ENCODE measurements at regions not wholly inside any gene's neighbourhood (a gene's known extent, or its start where the extent isn't known, plus 50 kb on each side); places are given as distances from the start of the nearest gene placed in this dataset.

DNA sequence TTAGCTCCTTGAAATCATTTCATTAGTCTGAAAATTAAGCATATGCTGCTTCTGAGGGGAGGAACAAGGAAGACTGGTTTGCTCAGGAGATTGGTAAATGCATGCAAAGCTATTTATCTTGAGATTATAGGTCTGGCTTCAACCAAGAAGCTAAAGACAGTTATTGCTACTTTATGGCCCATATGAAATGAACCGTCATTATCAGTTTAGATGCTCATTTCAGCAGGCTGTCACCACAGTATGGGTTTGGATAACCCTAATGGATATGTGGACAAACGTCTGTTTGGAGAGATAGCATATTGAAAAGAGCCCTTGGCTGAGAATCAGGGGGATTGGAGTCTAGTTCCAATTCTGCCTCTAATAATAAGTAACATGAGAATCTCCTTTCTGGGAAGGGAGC, 922.6 kb downstream of the TUSC7 start:
- Histone ChIP-seq H3K36me3 (no peaks in the 10 kb centered on the region), H3K27me3 (no peaks in the 10 kb centered on the region), H3K4me3 (no peak overlapping the region), H3K4me1 (peaks cover 0 to 18% (median 13%) of the 10 kb centered on the region in 4 donors), H3K27ac (no peak overlapping the region), H3K9me3 (no peaks in the 10 kb centered on the region)
- WGBS, 5 donors, result 49 to 69% (median 57%) methylated on average over 2 of the region's 2 CpGs
- DNase-seq, result no peak
- intact Hi-C loops (cut with DNase I; ENCODE audit: low total_unique reads), result no loop called here
- TF ChIP-seq CTCF (IDR thresholded peaks at IDR 0.05), result no peak
- TF ChIP-seq POLR2A (IDR thresholded peaks at IDR 0.05), result no peak
- no peak for TF ChIP-seq EP300 (IDR thresholded peaks at IDR 0.05)
- no peak for TF ChIP-seq POLR2AphosphoS5 (IDR thresholded peaks at IDR 0.05)

DNA sequence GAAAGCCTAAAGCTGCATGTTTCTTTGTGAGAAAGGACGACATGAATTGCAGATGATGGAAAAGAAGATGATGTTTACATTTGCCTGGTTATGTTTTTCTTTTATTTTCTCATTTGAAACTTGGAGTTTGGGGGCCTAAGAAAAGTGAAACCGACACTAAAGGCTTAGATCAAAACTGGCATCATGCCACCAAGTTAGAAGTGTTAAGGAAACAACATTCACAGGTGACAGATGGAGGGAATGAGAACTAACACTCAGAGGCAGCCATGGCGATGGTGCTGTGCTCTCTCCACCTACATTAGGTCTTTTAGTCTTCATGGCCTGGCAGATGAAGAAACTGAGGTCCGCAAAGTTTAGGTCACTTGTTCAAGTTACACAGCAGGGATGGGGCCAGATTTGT, 923.6 kb downstream of the TUSC7 start:
- Histone ChIP-seq H3K4me3 (no peak overlapping the region), H3K27me3 (no peaks in the 10 kb centered on the region), H3K9me3 (no peaks in the 10 kb centered on the region), H3K27ac (no peak overlapping the region), H3K36me3 (no peaks in the 10 kb centered on the region), H3K4me1 (peaks cover 0 to 18% (median 13%) of the 10 kb centered on the region in 4 donors)
- no peak for TF ChIP-seq POLR2A (IDR thresholded peaks at IDR 0.05)
- no peak for TF ChIP-seq POLR2AphosphoS5 (IDR thresholded peaks at IDR 0.05)
- no peak for TF ChIP-seq CTCF (IDR thresholded peaks at IDR 0.05)
- TF ChIP-seq EP300 (IDR thresholded peaks at IDR 0.05), result no peak
- 53 to 66% (median 59%) methylated on average over 4 of the region's 4 CpGs for WGBS, 5 donors
- no peak for DNase-seq
- intact Hi-C loops (cut with DNase I; ENCODE audit: low total_unique reads), result no loop called here

- H3K4me1 ChIP-seq, result no peaks in the 10 kb centered on the region
- 93 to 96% (median 94%) methylated on average over 5 of the region's 5 CpGs for WGBS, 5 donors
- DNase-seq, result no peak
- no peaks in the 10 kb centered on the region for H3K9me3 ChIP-seq
- no peaks in the 10 kb centered on the region for H3K36me3 ChIP-seq
- intact Hi-C loops (cut with DNase I; ENCODE audit: low total_unique reads), result no loop called here
- no peak overlapping the region for H3K27ac ChIP-seq
- H3K27me3 ChIP-seq, result no peaks in the 10 kb centered on the region
- H3K4me3 ChIP-seq, result no peak overlapping the region
- TF ChIP-seq CTCF (IDR thresholded peaks at IDR 0.05) (no peak), POLR2AphosphoS5 (IDR thresholded peaks at IDR 0.05) (no peak), EP300 (IDR thresholded peaks at IDR 0.05) (no peak), POLR2A (IDR thresholded peaks at IDR 0.05) (no peak)
Observed at GRCh38 chr3:117637666-117638065, 928.1 kb downstream of the TUSC7 start.

DNA sequence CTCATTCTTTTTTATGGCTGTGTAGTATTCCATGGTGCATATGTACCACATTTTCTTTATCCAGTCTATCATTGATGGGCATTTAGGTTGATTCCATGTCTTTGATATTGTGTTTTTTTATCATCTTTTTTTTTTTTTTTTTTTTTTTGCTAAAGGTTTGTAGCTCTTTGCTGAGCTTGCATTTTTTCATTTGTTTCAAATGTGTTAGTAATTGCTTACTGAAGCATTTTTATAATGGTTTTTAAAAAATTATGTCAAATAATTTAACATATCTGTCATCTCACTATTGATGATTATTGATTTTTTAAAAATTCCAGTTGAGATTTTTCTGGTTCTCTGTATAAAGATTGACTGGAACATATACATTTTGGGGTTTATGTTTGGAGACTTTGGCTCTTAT, 934.6 kb downstream of the TUSC7 start:
- TF ChIP-seq POLR2AphosphoS5 (IDR thresholded peaks at IDR 0.05), result no peak
- TF ChIP-seq CTCF (IDR thresholded peaks at IDR 0.05), result no peak
- no peak for TF ChIP-seq POLR2A (IDR thresholded peaks at IDR 0.05)
- no peak for TF ChIP-seq EP300 (IDR thresholded peaks at IDR 0.05)
- no peaks in the 10 kb centered on the region for H3K36me3 ChIP-seq
- no peaks in the 10 kb centered on the region for H3K27me3 ChIP-seq
- DNase-seq, result no peak
- no peaks in the 10 kb centered on the region for H3K9me3 ChIP-seq
- no peak overlapping the region for H3K4me3 ChIP-seq
- intact Hi-C loops (cut with DNase I; ENCODE audit: low total_unique reads), result no loop called here
- no peak overlapping the region for H3K27ac ChIP-seq
- no peaks in the 10 kb centered on the region for H3K4me1 ChIP-seq
